Astrocyte of the spinal cord (primary cell): ENCODE measurements at regions not wholly inside any gene's neighbourhood (a gene's known extent, or its start where the extent isn't known, plus 50 kb on each side); places are given as distances from the start of the nearest gene placed in this dataset.
"Not testable (repeated sequence)": the region's sequence is repeated elsewhere in the genome, so short reads cannot be mapped to it uniquely, and the experiment has no call there.

Source experiments
- DNase-seq: peaks from one replicate; pipeline ENCODE4 v3.0.0; 2011; ENCODE audit warnings: low read depth, low spot score
- H3K4me3 ChIP-seq: 2 replicates; pipeline ENCODE4 v1.5.1; 2011; ENCODE audit warnings: low read depth, mild to moderate bottlenecking, low read length, moderate library complexity
- CTCF ChIP-seq: IDR thresholded peaks from 2 replicates; pipeline ENCODE4 v1.5.1; 2012; ENCODE audit warnings: low read depth, mild to moderate bottlenecking, low read length, inconsistent platforms
- in situ Hi-C: cut with HindIII; loops from 2 replicates; pipeline ENCODE4 v1.10.0; 2017; ENCODE audit warnings: low sequenced_read_pairs

GRCh38 chr2:176575237-176575744 is 306.0 kb downstream of the MTX2 start:
- no peak for DNase-seq

GRCh38 chr2:176577054-176577453 is 307.8 kb downstream of the MTX2 start:
- in situ Hi-C loops, result no loop called here
- TF ChIP-seq CTCF, result no peak
- H3K4me3 ChIP-seq, result no peak overlapping the region
- DNase-seq, result no peak

More at GRCh38 chr2:176575237-176575744, 306.0 kb downstream of the MTX2 start:
- TF ChIP-seq CTCF, result no peak
- no peak overlapping the region for H3K4me3 ChIP-seq
- in situ Hi-C loops, result no loop called here

- H3K4me3 ChIP-seq, in situ Hi-C loops, DNase-seq: not testable (repeated sequence)
Measured at GRCh38 chr2:176578292-176578691, 309.1 kb downstream of the MTX2 start.

GRCh38 chr2:176579608-176580007 is 310.4 kb downstream of the MTX2 start:
- TF ChIP-seq CTCF, result no peak
- DNase-seq, result no peak
- no peak overlapping the region for H3K4me3 ChIP-seq
- in situ Hi-C loops, result no loop called here

GRCh38 chr2:176581557-176582165 is 312.4 kb downstream of the MTX2 start:
- in situ Hi-C loops, result no loop called here
- DNase-seq, result no peak
- no peak overlapping the region for H3K4me3 ChIP-seq
- TF ChIP-seq CTCF, result no peak

- TF ChIP-seq CTCF, result no peak
Measured at GRCh38 chr2:176582176-176582575, 312.9 kb downstream of the MTX2 start.

GRCh38 chr2:176582990-176583481 is 313.8 kb downstream of the MTX2 start:
- in situ Hi-C loops, result no loop called here
- no peak for TF ChIP-seq CTCF
- no peak overlapping the region for H3K4me3 ChIP-seq
- DNase-seq, result peak; percentile 96

More at GRCh38 chr2:176582176-176582575, 312.9 kb downstream of the MTX2 start:
- in situ Hi-C loops, result no loop called here
- DNase-seq, result peak; percentile 13
- H3K4me3 ChIP-seq, result no peak overlapping the region
